AG04449 (cell line): ENCODE measurements at regions not wholly inside any gene's neighbourhood (a gene's known extent, or its start where the extent isn't known, plus 50 kb on each side); places are given as distances from the start of the nearest gene placed in this dataset.

ENCODE experiments used
- CTCF ChIA-PET: fragments of 350-600 bp; formaldehyde crosslinking; extraction: SDS; loops from one replicate; lab custom pipeline; 2021; ENCODE audit warnings: antibody characterized with exemption; lab: Yijun Ruan, JAX
- POLR2A ChIA-PET: fragments of 400-600, 350-600 bp; formaldehyde crosslinking; extraction: SDS; loops from one replicate; lab custom pipeline; 2020; ENCODE audit warnings: antibody characterized with exemption, inconsistent platforms; lab: Yijun Ruan, JAX
- DNase-seq: peaks from one replicate; pipeline ENCODE4 v3.0.0-alpha.2; 2010; ENCODE audit warnings: low read depth, low spot score
- H3K4me3 ChIP-seq: 2 replicates; pipeline ENCODE4 v1.5.1; 2011; ENCODE audit warnings: low read depth, mild to moderate bottlenecking, control low read depth, low read length
- CTCF ChIP-seq: IDR thresholded peaks from one replicate; pipeline ENCODE4 v1.5.1; 2011; ENCODE audit warnings: mild to moderate bottlenecking, moderate library complexity, low read length, control low read depth, inconsistent platforms; ENCODE audit not compliant: insufficient read depth; ENCODE audit errors: missing control alignments

DNA sequence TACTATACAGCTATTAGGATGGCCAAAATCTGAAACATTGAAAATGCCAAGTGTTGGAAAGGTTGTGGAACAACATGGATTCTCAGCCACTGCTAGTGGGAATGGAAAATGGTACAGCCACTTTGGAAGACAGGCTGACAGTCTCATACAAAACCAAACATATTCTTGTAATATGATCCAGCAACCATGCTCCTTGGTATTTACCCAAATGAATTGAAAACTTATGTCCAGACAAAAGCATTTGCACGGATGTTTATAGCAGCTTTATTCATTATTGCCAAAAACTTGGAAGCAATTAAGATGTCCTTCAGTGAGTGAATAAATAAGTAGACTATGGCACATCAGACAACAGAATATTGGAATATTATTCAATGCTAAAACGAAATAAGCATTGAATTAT lies 105.8 kb upstream of the DCLK2 start:
- ChIA-PET POLR2A (no interaction called here), CTCF (interaction anchor here (1.6 kb wide), 1 partner anchor 9 kb away, joined by 6 read pairs; no protein-coding TSS in a partner anchor)
- no peak for DNase-seq
- TF ChIP-seq CTCF: no peak
- H3K4me3 ChIP-seq: no peak overlapping the region

GRCh38 chr4:149973181-149973580 lies 105.1 kb upstream of the DCLK2 start:
- TF ChIP-seq CTCF: no peak
- DNase-seq: no peak
- POLR2A ChIA-PET: no interaction called here
- CTCF ChIA-PET: interaction anchor here (0.8 kb wide), 1 partner anchor 8 kb away, joined by 3 read pairs; no protein-coding TSS in a partner anchor
- no peak overlapping the region for H3K4me3 ChIP-seq

GRCh38 chr4:149975172-149975571 lies 103.1 kb upstream of the DCLK2 start:
- H3K4me3 ChIP-seq: no peak overlapping the region
- CTCF ChIA-PET: no interaction called here
- POLR2A ChIA-PET: no interaction called here
- no peak for TF ChIP-seq CTCF
- DNase-seq: no peak

DNA sequence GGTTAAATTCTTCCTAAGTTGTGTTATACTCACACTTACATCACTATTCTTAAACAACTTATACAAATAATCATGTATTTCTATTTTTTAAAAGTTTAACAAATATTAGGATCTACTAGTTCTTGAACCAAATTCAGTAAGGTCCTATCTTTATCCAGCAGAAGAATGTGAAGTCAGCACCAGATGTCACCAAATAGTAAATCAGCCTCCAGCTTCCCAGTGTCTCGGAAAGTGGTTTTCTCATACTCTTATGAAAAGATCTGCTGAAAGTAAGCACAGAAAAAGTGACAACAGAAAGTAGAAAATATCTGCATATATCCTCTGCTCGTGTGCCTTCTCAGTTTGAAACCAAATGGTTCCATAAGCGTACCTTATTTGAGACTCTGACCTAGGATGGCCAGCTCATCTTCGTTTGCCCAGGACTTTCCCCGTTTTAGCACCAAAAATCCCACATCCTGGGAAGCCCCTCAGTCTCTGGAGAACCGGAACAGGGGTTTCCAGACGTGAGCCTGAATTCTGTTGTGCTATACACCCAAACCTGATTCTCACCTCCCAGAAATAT lies 98.0 kb upstream of the DCLK2 start:
- no peak overlapping the region for H3K4me3 ChIP-seq
- DNase-seq: no peak
- POLR2A ChIA-PET: no interaction called here
- CTCF ChIA-PET: interaction anchor here (0.9 to 5.0 kb wide), 14 partner anchors 8 to 888 kb away, joined by 3 to 34 read pairs (median 4); no protein-coding TSS in a partner anchor
- TF ChIP-seq CTCF: no peak

DNA sequence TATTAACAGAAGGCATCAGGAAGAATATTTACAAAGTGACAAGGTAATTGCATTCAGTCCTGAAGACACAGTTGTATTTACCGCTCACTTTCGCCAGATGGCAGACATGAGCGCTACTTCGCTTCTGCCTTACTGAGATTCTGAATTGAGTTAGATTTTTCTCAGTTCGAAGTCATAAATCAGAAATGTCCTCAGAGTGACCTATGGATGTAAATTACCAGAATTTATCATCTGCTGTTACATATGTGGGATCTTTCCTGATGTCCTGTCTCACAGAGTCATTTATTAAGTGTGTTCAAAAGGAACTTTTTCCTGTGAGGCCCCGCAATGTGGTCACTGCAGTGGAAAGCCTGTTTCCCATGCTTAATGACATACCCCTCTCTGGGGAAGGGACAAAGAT lies 97.3 kb upstream of the DCLK2 start:
- peak; percentile 80 for TF ChIP-seq CTCF
- DNase-seq: no peak
- no peak overlapping the region for H3K4me3 ChIP-seq
- POLR2A ChIA-PET: no interaction called here
- CTCF ChIA-PET: interaction anchor here (0.6 to 5.0 kb wide), 21 partner anchors 8 to 887 kb away, joined by 3 to 34 read pairs (median 3); no protein-coding TSS in a partner anchor

DNA sequence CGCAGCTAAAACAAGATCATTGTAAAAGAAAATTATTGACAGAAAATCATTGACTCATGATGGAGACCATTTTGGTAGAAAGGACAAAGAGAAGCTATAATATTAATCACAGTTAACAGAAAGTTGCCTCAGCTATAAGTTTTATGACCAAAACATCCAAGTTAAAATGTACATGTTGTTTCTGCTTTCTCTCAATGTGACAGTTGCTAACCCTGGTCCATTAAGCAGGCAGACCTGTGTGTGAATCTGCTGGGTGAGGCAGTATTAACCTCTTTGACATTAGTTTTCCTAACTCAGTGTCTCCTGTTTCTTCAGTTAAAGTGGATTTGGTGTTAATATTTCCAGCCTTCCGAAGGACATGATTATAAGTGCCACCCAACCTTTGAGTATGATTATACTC lies 94.8 kb upstream of the DCLK2 start:
- no peak for TF ChIP-seq CTCF
- DNase-seq: no peak
- ChIA-PET POLR2A (no interaction called here), CTCF (interaction anchor here (1.5 to 5.0 kb wide), 5 partner anchors 8 to 885 kb away, joined by 3 to 34 read pairs (median 24); no protein-coding TSS in a partner anchor)
- no peak overlapping the region for H3K4me3 ChIP-seq
